GM12891 (cell line): ENCODE measurements at regions not wholly inside any gene's neighbourhood (a gene's known extent, or its start where the extent isn't known, plus 50 kb on each side); places are given as distances from the start of the nearest gene placed in this dataset.

Experiments
- POLR2A ChIP-seq: IDR thresholded peaks from 2 replicates; pipeline ENCODE4 v1.6.1; 2011; ENCODE audit warnings: low read depth, low read length, control low read depth
- POLR2AphosphoS5 ChIP-seq: IDR thresholded peaks from 2 replicates; pipeline ENCODE4 v1.6.1; 2011; ENCODE audit warnings: low read depth, low read length, control low read depth

DNA sequence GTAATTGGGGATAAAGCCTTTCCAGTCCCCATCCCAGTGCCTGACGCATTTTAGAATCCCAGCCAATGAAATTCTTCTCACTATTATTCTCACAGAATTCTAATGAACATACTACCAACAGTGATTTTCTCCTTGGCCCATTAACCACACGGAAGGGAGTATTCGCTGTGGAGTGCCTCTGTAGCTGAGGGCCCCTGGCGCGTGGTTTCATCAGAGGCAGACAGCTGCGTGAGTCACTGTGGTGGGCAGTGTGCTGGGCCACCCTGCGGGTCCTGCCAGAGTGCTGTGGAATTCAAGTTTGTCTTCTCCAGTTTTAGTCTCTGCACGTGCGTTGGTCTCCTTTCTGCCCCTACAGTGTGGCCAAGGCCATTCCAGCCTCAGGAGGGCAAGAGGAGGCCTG, 335.4 kb upstream of the FAT1 start:
- no peak for TF ChIP-seq POLR2A
- no peak for TF ChIP-seq POLR2AphosphoS5
